HL-60/S4 treated with retinoic acid at 250 ng/mL for 4 days and 3 days (cell line): ENCODE measurements at regions not wholly inside any gene's neighbourhood (a gene's known extent, or its start where the extent isn't known, plus 50 kb on each side); places are given as distances from the start of the nearest gene placed in this dataset.

Source experiments
- in situ Hi-C: fragments of 300-500 bp; cut with MboI; formaldehyde crosslinking; loops from 2 replicates; pipeline ENCODE4 v1.7.0; 2022; ENCODE audit warnings: low sequenced_read_pairs

DNA sequence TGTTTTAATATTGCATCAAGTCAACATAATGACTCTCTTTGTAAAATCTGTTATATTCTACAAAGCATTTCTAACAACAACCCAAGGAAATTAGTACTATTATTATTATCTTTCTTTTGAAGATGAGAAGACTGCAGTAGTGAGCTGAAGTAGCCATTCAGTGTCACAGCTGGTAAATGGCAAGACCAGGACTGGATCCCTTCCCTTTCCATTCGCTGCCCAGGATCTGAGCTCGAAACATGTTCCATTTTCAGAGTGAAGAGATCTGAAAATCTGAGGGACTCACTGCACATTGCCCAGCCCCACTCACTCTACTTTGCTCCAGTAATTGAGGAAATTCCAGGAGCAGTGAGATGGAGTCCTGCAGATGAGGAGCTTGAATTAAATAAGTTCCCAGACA is 240.0 kb upstream of the BLID start:
- in situ Hi-C loops, result no loop called here

DNA sequence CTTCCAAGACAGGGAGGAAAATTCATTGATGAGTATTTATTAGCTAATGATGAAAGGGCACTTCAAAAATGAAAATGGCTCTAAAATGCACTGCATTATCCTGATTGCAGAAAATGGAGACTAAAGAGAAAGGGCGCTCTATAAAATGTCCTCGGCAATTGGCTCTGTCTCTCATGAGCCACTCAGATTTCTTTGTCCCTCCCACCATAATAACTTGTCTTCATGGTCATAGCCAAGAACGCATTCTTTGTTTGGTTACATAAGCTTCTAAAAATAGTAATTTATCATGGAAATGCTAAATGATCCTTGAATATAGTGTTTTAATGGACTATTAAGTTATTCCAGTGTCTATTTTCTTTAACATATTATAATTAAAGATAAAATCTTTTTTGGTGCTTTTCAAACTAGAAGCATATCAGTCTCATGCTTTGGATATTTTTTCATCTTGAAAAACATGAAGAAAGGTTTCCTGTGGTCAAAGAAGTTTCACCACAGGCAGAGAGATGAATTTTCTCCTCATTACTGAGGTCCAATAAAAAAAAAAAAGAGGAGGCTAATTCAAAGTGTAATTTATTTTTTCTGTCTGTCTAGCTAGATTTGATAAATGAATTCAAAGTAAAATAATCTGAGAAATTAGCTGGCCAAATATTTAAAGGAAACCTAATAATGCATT is 238.1 kb upstream of the BLID start:
- in situ Hi-C loops, result no loop called here

DNA sequence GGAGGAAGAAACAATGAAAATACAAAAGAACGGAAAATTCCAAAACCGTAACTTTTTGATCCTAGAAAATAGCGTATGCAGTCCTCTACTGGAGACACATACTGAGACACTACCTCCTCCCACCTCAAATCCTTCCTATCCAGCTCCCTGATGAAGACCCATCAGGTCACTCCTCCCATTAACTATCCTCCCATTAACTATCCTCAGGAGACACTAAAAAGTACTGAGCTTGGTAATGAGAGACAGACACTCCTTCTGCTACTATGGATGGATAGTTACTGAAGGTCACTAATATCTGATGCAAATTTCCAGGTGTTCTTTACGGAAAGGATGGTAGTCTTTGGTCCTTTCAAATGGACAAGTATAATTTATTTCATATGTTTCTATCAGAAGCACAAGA is 237.5 kb upstream of the BLID start:
- in situ Hi-C loops, result no loop called here

DNA sequence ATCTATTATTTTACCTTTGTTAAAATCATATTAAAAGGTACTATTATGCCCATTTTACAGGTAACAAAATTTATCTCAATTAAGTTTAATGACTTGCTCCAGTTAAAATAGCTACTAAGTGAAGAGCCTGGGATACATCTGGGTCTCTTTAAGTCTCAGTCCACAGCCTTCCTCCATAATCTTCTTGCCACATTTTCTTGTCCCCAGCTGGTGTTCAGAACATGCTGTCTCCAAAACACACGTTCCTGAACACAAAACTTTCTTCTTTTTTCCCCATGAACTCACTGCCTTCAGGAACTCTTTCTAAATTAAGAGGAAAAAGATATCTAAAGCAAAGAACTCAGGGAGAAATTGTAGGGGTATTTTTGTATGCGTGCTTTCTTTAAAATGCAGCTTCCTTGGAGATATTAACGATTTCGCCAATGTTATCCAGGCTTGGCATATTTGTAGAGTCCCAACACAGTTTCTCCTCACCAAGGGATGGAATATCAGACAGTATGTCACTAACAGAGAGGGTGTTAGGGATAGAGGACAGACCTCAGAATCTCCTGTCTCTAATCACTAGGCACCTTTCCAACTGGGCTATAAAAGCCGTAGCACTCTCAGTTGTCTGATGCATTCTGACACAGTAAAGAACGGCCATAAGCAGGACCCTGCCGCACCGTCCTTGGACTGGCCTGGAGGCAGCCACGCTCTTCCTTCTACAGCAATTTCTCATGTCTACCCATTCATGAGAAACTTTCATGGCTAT is 232.8 kb upstream of the BLID start:
- in situ Hi-C loops, result no loop called here

DNA sequence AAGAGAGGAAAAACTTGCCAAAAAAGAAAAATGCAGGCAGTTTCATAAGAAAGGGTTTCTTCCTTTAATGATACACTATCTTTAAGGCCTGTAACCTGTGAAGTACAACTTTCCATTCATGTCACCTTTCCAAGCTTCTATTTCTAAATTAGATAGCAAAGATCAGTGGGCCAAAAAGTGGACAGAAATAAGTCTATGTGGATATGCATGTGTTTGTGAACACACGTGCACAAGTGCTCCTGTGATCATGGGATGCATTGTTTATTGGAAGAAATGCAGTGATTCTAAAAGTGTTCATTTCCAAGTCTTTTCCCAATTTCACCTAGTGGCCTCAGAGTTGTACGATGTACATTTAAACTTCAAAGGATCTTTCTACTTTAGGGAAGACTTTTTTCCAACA is 230.0 kb upstream of the BLID start:
- in situ Hi-C loops, result no loop called here

DNA sequence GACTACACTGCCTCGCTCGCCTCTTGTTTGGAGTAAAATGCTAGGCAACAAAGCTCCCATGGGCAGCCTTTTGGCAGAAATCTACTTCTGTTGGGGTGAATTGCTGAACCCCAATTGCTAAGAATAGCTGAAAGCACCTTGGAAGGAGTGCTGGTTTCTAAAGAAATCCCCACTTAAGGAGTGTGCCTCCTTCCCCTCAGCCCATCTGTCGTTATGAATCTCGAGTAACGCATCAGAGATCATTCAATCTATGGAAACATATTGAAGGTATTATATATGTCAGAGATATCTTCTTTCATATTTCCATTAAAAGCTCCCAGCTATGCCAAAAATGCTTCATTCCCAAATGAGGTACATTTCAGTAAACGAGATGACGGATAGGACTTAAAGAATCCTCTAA is 229.6 kb upstream of the BLID start:
- in situ Hi-C loops, result no loop called here

DNA sequence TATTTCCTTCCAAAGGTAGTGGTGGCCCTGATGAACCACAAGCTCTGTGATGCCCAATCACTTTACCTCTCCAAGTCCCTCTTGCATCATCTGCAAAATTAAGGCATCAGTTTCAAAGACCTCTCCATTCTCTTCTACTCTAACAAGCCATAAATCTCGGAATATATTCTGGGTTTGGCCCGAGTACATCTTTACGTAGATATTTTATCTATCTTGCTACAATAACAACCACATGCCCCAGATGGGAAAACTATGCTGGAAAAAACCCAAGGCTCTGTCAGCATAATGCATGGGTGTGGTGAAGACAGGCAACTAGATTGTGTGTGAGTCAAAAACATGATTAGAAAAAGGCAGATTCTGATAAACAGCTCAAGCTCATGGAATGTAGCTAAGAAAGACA is 228.2 kb upstream of the BLID start:
- in situ Hi-C loops, result no loop called here

DNA sequence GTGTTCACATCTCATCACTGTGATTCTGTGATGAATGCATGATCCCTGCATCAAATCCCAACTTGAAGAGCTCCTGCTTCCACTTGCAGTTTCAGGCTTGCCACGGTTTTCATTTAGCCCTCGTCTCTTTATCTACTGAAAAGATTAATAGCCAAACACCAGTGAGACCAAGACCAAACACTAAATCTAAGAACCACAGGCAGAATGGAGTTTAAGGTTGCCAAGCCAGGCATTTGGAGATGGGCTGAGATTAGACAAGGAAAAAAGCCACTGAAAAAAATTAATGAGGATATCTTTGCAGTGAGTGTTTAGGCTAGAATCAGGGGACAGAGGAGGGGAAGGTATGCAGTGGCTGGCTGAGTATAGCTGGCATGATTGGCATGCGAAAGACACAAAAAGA is 227.2 kb upstream of the BLID start:
- in situ Hi-C loops, result no loop called here

DNA sequence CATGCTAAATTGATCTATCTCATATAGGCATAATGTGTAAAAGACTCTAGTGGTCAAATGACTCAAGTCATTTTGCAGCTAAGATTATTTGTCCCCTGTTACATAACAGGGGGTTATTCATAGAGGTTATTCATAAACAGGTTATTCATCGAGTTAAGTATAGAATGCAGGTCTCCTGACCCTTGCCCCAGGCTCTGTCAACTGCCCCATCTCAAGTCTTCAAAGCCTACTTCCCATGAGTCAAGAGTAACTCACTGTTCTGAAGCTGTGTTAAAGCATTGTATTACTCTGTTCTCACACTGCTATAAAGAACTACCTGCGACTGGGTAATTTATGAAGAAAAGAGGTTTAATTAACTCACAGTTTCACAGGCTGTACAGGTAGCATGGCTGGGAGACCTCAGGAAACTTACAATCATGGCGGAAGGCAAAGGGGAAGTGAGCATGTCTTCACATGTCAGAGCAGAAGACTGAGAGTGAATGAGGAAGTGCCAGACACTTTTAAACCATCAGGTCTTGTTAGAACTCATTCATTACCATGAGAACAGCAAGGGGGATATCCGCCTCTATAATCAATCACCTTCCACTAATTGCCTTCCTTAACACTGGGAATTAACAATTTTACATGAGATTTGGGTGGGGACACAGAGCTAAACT is 226.2 kb upstream of the BLID start:
- in situ Hi-C loops, result no loop called here

DNA sequence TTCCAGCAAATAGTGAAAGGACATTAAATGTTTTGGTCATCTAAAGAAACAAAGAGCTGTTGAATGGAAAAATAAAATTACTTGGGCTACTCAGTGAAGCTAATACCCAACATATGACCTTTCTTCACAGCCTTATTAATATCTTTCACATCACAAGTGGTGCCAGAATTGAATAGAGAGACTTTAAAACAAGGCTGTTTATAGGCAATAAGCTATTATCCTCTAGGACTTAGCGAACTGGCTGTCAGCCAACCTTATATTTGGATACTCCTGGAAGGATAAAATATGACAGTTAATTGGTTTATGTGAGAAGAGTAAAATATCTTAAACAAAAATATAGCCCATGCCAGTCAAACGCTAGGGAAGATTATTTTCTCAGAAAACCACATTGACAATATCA is 225.5 kb upstream of the BLID start:
- in situ Hi-C loops, result no loop called here

DNA sequence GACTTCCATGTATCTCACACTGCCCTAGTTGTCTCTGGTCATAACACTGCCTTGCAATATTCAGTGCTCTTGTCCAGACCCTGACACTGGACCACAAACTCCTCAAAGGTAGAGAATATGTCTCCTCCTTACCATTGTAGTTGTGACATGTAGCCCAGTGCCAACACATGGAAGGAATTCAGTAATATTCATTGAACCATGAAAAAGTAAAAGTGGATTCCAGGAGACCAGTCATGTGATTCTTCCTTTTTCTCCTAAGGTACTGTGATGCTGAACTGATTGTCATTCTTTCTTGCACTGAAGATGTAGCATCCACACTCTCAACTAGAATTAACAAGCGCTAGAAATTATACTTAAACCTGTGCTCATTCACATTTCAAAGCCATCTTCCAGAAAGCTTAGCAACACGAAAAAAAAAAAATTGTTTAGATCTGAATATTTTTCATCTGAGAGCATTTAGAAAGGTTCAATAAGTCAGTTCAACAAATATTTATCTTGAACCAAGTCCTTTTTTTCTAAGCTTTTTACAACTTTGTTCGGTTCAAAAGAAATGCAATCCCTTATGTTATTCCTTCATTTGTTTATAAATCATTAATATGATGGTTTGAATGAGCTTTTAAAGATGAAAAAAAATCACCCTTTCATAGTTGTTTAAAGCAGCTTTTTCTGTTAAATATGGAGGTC is 224.7 kb upstream of the BLID start:
- in situ Hi-C loops, result no loop called here

DNA sequence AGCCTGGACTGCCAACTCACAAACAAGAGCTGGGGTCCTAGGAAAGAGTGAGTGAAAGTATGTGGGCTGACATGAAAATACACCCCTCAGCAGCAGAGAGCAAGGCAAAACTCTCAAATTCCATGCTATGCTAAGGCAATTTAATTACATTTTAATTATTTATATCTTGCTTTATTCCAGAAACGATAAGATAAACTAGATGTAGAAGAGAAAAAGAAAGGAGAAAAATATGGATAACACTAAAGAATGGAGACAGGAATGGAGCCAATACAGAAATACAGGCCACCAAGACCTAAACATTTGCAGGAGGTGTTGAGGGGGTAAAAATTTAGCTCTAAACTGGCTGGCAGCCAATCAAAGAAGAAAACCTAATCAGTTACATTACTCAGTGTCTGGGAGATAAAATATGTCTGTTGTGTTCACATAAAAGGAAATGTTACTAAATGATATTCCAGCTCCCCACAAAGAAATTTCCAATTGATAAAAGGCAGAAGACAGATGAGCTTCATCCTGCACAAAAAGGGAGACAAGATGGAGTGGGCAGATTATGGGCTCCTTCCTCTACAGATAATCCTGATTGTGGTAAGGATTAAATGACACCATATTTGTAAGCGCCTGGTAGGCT is 223.5 kb upstream of the BLID start:
- in situ Hi-C loops, result no loop called here

DNA sequence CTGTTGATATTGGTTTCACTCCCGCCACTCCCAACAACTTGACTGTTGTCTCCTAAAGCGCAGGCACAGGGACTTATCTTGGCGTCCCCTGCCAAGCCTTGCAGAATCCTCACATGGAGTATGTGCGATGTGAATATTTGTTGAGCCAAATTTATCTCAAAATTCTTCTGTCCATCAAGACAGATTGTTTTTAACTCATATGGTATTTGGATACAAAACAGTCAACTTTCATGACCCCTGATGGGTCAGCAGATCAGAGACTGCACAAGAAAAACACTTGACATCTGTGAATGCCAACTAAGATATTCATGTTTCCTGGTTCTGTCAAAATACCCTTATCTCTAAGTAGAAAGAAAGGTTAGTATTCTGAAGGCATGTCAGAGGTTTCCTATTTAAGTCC is 221.7 kb upstream of the BLID start:
- in situ Hi-C loops, result no loop called here

DNA sequence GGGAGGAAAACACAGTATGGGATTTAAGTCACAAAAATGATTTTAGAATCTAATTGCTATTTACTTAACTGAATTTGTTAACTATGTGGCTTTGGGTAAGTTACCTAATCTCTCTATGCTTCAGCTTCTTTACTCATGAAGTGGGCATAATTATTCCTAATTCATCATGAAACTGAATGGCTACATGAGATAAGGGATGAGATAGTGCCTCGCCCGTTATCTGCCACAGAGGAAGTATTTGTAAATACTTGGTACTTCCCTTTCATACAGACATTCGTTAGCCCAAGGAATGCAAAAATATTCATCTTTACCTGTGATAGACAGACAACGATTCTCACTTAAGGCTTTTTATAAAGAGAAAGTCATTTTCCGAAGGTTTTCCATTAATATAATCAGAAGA is 221.2 kb upstream of the BLID start:
- in situ Hi-C loops, result no loop called here

DNA sequence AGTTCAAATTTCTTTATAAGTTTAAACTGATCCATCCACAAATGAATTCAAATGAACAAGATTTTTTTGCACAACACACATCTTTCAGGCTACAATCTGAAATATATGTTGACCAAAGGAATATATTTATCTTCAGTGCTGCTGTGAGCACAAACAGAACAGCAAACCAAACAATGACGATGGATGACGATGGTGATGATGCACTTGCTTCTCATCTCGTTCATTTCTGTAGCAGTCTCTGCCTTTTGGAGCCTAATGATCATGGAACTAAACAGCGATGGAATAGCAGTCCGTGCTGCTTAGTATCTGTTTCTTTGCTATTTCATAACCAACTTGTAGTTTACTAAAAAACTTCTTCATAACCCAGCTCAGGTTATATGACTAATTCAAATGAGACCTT is 220.7 kb upstream of the BLID start:
- in situ Hi-C loops, result no loop called here

DNA sequence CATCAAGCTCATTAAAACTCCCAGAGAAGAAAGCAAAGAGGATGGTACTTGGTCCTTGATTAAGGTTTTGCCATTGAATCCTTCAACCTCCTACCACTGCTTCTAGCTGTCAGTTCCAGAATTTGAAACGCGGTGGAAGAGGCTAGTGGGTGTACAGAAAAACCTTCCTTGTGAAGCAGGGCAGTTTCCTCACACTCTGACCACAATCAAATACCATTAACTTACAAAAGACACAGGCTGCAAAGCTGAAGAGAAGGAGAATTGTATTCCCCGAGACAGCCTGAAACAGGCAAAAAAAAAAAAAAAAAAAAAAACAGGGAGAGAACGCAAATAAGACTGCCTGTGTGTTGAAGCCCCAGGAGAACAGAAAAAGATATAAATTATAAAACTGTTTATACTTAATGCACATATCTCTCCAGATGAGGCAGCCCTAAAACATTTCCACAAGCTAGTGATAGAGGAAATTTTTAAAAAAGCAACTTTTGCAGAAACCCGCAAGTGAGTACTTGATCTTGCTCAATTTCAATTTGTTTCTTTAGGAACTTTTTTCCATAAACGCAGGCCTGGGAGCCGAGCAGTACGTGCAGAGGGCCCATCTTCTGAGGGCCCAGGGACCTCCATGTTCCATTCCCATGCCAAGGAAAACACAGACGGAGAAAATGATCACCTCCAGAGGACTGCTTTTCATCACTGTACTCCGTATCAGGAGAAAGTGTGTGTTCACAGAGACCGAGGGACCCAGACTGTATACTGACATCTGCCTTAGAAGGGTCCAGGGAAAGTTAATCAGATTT is 218.7 kb upstream of the BLID start:
- in situ Hi-C loops, result no loop called here

DNA sequence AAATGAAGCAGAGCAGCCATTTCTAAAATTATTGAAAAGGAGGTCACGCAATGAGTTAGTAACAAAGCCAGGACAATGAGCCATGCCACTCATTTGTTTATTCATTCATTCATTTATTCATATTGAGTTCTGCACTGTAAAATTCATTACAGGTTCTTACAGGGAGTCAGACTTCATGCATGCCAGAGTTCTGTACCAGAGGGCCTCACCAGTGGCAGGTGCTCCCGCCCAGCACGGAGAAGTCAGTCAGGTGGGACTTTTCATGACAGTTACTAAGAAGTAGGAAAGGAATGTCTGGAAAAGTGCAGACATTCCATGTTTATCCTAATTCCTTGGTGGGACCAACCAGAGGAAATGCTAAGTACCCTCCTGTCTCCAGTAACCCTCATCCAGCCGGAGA is 217.5 kb upstream of the BLID start:
- in situ Hi-C loops, result no loop called here

DNA sequence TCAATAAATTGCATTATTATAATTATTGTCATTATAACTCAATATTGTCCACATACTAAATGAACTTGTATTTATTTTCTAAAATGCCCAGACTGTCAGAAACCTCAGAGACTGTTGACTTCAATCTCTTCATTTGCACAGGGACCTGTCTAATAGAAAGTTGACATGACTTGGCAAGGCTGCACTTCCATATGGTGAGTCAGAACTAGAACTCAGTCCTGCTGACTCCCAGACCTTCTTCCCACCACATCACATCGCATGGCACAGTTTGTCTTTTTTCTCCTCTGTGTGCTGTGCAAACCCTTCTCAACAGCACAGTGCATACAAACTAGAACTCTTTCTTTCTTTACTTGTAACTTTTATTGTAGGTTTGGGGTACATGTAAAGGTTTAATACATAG is 215.1 kb upstream of the BLID start:
- in situ Hi-C loops, result no loop called here

DNA sequence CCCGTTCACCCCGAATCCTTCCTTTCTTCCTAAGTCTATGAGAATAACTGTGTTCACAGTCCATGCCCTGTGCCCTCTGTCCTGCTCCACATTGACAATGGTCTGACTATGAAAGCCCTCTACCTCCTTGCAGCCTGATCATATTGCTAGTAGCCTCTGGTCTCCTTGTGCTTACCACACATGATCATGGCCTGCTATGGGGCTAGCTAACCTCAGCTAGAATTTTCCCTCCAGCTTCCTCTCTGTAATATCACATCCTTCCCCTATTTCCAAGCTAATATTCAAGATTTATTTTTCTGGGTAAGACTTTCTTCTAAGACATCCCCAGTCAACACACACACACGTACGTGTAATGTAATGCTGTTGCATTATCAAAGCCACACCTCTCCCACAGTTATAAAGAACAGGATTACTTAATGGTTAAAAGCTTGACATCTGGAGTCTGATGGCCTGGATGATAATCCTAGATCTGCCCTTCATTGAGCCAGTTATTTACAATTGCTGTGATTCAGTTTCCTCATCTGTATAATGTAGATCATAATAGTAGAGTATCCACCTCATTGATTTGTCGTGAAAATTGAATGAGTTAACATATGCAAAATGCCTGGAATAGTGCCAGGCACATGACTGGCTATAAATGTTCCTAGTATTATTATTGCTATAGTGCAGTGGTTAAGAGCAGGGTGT is 214.4 kb upstream of the BLID start:
- in situ Hi-C loops, result no loop called here

DNA sequence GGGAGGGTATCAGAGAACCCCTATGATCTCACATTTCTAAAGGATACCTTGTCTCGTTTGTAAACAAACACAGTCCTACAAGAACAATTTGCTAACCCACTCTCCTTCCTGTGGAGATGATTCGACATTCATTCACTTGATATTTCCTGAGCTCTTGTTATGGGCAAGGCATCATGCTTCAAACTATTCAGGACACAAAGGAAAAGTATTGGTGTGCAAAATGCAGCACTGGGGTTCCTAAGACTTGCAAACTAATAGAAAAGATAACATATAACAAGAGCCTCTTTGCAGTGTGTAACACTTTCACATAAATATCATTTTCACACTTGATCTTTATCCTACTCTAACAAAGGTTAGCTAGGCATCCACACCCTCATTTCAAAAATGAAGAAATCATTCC is 211.5 kb upstream of the BLID start:
- in situ Hi-C loops, result no loop called here
